ENCODE measurements at regions not wholly inside any gene's neighbourhood (a gene's known extent, or its start where the extent isn't known, plus 50 kb on each side); places are given as distances from the start of the nearest gene placed in this dataset.

DNA sequence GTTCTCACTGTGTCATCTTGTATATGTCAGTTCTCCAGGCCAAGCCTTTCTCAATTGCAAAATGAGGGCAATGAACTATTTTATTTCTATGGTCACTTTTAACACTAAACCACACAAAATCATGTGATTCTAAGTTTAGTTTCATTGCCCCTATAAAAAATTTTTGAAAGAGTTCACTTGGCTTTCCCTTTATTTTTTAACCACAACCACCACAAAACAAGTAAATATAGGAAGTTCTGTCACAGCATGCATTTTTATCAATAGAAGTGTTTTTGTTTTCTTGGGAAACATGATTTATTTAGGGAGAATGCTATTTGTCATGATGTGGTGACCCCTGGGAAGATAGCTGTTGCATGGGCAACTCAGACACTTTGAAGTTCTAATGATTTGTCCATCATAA, 169.1 kb downstream of the CSNK1G3 start:
- no peak overlapping the region for H3K9ac ChIP-seq
- TF ChIP-seq, protein P1, sequence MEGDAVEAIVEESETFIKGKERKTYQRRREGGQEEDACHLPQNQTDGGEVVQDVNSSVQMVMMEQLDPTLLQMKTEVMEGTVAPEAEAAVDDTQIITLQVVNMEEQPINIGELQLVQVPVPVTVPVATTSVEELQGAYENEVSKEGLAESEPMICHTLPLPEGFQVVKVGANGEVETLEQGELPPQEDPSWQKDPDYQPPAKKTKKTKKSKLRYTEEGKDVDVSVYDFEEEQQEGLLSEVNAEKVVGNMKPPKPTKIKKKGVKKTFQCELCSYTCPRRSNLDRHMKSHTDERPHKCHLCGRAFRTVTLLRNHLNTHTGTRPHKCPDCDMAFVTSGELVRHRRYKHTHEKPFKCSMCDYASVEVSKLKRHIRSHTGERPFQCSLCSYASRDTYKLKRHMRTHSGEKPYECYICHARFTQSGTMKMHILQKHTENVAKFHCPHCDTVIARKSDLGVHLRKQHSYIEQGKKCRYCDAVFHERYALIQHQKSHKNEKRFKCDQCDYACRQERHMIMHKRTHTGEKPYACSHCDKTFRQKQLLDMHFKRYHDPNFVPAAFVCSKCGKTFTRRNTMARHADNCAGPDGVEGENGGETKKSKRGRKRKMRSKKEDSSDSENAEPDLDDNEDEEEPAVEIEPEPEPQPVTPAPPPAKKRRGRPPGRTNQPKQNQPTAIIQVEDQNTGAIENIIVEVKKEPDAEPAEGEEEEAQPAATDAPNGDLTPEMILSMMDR (conservative IDR thresholded peaks at IDR 0.05; ENCODE audit: low read depth, low read length), result no peak
- H4K20me1 ChIP-seq (ENCODE audit: insufficient read depth), result no peaks in the 10 kb centered on the region
- H3K27ac ChIP-seq, result no peak overlapping the region
- no peak overlapping the region for H3K4me3 ChIP-seq (IDR thresholded peaks at IDR 0.05; ENCODE audit: insufficient read depth, low read depth, low read length)
- H2AFZ ChIP-seq (ENCODE audit: low read depth), result no peak overlapping the region
- no peaks in the 10 kb centered on the region for H3K36me3 ChIP-seq (ENCODE audit: insufficient read depth)
- no peaks in the 10 kb centered on the region for H3K27me3 ChIP-seq (ENCODE audit: insufficient read depth, low read depth)
- no peak overlapping the region for H3K4me2 ChIP-seq
- H3K79me2 ChIP-seq (ENCODE audit: insufficient read depth, low read depth), result no peaks in the 10 kb centered on the region
- no peaks in the 10 kb centered on the region for H3K4me1 ChIP-seq (ENCODE audit: low read depth, poor library complexity, severe bottlenecking)

DNA sequence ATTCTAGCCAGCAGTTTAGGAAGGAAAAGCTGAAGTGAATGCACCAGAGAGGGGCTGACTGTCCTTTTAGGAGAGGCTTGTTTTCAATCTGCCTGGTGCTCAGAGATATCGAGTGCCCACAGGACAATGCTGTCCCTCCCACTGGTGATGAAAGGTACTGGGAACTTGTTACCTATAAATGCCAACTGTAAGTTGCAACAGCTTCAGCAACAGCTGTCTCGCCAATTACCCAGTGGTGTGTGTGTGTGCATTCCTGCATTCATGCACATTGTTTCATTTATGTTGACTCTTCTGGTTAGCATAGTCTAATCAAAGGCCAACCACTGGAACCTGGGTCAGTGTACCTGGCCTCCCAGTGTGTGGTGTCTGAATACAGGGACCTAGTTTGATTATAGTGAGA, 161.1 kb downstream of the CSNK1G3 start:
- Histone ChIP-seq H4K20me1 (ENCODE audit: insufficient read depth) (no peaks in the 10 kb centered on the region), H3K4me3 (IDR thresholded peaks at IDR 0.05; ENCODE audit: insufficient read depth, low read depth, low read length) (no peak overlapping the region), H2AFZ (ENCODE audit: low read depth) (no peak overlapping the region), H3K79me2 (ENCODE audit: insufficient read depth, low read depth) (no peaks in the 10 kb centered on the region), H3K4me1 (ENCODE audit: low read depth, poor library complexity, severe bottlenecking) (peaks cover 4% of the 10 kb centered on the region), H3K27me3 (ENCODE audit: insufficient read depth, low read depth) (no peaks in the 10 kb centered on the region), H3K9ac (no peak overlapping the region), H3K4me2 (no peak overlapping the region), H3K27ac (no peak overlapping the region), H3K36me3 (ENCODE audit: insufficient read depth) (no peaks in the 10 kb centered on the region)
- TF ChIP-seq, protein P1 (conservative IDR thresholded peaks at IDR 0.05; ENCODE audit: low read depth, low read length), result no peak

DNA sequence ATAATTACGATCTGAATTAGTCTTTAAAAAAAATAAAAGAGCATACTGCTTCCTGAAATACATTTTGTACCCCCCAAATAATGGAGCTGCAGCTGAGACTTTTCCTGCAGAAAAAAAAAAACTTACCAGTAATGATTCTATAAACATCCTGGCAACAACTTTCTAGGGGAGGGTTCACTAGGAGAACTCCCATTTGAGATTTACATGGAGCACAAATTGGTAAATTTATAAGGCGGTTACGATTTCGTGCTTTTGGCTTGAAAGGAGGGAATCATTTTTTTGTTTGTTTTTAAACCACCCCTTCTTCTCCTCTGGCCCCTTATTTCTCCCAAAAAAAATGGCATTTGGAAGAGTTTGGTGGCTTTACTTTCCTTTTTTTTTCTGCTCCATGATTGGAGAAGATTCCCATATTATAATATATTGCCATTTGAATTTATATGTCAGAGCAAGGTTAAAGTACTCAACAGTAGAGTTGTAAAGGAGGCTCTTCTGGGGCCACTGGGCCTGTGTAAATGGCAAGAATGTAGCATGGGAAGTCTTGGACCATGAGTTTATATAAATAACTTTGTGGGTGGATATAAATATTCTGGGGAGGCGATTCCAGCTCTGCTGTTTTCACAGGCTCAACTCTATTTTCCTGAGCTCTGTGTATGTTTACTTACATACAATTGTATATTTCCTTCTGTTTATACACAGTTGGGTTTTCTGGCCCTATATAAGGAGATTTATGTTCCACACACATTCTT, 159.9 kb downstream of the CSNK1G3 start:
- H3K27me3 ChIP-seq (ENCODE audit: insufficient read depth, low read depth), result no peaks in the 10 kb centered on the region
- H4K20me1 ChIP-seq (ENCODE audit: insufficient read depth), result no peaks in the 10 kb centered on the region
- no peaks in the 10 kb centered on the region for H3K79me2 ChIP-seq (ENCODE audit: insufficient read depth, low read depth)
- H3K36me3 ChIP-seq (ENCODE audit: insufficient read depth), result no peaks in the 10 kb centered on the region
- no peak overlapping the region for H3K27ac ChIP-seq
- H3K9ac ChIP-seq, result no peak overlapping the region
- TF ChIP-seq, protein P1 (conservative IDR thresholded peaks at IDR 0.05; ENCODE audit: low read depth, low read length), result no peak
- no peak overlapping the region for H2AFZ ChIP-seq (ENCODE audit: low read depth)
- no peak overlapping the region for H3K4me2 ChIP-seq
- H3K4me1 ChIP-seq (ENCODE audit: low read depth, poor library complexity, severe bottlenecking), result peaks cover 4% of the 10 kb centered on the region
- H3K4me3 ChIP-seq (IDR thresholded peaks at IDR 0.05; ENCODE audit: insufficient read depth, low read depth, low read length), result no peak overlapping the region

DNA sequence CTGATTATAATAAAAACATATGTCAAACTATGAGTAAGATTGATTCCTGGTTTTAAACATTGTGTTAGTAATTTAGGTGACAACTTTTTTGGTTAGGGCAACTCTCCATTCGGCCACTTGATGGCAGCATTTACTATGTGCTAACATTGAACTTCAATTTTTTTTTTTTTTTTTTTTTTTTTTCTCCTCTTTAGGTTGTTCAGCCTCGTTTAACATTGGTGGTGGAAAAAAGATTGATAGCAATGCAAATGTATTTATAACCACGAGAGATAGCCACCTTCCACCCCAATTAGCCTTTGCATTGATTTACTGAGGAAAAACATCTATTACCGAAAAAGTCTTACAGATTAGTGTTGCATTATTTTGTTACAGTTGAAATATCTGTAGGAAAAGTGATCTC, 159.1 kb downstream of the CSNK1G3 start:
- H3K27me3 ChIP-seq (ENCODE audit: insufficient read depth, low read depth), result no peaks in the 10 kb centered on the region
- no peaks in the 10 kb centered on the region for H4K20me1 ChIP-seq (ENCODE audit: insufficient read depth)
- H3K9ac ChIP-seq, result no peak overlapping the region
- H3K27ac ChIP-seq, result no peak overlapping the region
- no peaks in the 10 kb centered on the region for H3K36me3 ChIP-seq (ENCODE audit: insufficient read depth)
- H3K4me2 ChIP-seq, result no peak overlapping the region
- no peaks in the 10 kb centered on the region for H3K79me2 ChIP-seq (ENCODE audit: insufficient read depth, low read depth)
- TF ChIP-seq, protein P1 (conservative IDR thresholded peaks at IDR 0.05; ENCODE audit: low read depth, low read length), result peak; percentile 80
- H3K4me3 ChIP-seq (IDR thresholded peaks at IDR 0.05; ENCODE audit: insufficient read depth, low read depth, low read length), result no peak overlapping the region
- H3K4me1 ChIP-seq (ENCODE audit: low read depth, poor library complexity, severe bottlenecking), result peaks cover 4% of the 10 kb centered on the region
- H2AFZ ChIP-seq (ENCODE audit: low read depth), result no peak overlapping the region
